Femur (tissue), 1 donor: ENCODE measurements at regions not wholly inside any gene's neighbourhood (a gene's known extent, or its start where the extent isn't known, plus 50 kb on each side); places are given as distances from the start of the nearest gene placed in this dataset.
"Not testable (repeated sequence)": the region's sequence is repeated elsewhere in the genome, so short reads cannot be mapped to it uniquely, and the experiment has no call there.

Experiments
- DNase-seq: peaks from one replicate; pipeline ENCODE4 v3.0.0-alpha.2; 2017

DNA sequence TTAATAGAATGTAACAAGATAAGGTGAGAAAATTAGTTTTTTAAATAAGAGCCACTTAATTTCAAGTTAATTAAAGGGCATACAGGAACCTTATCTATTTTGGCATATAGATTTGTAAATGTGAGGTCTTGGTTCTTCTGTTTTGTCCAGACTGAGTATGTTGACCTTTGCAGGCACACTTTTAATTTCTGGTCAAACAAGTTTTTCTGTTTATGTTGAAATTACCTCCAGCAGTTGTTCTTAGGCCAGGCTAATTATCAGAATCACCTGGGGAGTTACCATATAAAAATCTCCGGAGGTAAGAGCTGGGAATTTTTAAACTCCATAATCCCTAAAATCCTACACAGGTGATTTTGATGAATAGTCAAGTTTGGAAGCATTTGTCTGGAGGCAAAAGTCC lies 227.4 kb upstream of the ANKRD50 start:
- no peak for DNase-seq

DNA sequence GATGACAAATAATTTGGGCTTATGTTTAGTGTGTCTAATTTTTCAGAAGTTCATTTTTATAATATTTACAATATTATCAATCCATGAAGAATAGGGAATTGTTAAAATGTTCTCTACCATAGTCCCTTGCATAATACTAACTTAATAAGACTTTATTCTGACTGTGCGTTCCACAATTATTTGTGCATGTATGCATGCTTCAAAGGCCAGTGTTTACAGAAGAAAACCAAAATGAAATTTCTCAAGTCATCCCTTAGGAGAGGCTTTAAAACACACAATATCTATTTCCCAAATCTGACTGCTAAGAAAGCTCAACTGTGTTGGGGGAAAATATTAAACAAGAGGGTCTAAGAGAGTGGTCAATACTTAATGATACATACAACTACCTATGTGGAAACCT lies 226.3 kb upstream of the ANKRD50 start:
- no peak for DNase-seq

DNA sequence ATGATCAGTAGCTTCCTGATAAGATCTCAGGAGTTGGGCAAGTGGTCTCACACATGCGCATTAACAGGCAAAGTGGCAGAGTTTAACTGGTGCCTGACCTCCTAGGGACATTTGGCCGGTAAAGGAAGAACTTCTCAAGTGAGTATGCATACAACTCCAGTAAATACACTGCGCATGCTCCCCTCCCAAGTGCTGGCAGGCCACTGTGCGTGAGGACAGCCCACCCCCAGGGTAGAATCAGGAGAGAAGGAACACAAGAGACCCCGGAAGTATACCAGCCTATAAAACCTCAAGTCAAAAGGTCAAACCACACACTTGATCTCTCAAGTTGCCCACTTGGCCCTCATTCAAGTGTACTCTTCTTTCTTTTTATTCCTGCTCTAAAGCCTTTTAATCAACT lies 225.5 kb upstream of the ANKRD50 start:
- no peak for DNase-seq

DNA sequence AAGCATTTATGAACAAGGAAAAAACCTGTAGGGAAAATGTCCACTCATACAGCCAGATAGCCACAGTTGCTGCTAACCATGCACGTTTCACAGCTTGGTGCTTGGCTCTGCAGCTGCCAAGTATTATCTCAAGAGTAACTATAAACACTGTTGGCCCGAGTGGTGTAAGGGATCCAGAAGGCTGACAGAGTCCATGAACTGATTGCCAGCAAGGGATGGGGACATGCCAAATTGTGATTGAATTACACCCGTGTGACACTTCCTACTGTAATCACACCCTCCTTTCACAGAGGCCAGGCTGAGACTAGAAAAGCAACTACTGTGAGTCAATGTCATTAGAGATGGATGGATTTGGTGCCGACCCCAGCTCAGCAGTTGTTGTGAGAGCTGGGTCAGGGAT lies 223.9 kb upstream of the ANKRD50 start:
- DNase-seq = peak; percentile 85

DNA sequence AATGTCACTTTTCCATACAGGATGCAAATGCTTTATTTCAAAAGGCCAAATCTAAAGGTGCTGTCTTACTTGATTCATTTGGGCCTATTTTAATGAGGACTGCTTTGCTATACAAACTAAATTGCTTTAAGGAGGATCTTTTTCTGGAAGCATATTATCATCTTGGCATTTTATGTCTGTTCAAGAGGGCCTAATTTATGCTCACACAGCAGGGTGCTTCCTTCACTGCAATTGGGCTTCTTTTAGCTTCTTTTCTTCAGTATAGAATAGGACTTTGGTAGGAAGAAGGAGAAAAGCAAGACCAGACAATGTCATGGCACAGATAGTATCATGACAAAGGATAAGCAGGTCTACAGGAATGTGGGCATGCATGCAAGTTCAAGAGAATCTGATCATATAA lies 222.4 kb upstream of the ANKRD50 start:
- DNase-seq = no peak

DNA sequence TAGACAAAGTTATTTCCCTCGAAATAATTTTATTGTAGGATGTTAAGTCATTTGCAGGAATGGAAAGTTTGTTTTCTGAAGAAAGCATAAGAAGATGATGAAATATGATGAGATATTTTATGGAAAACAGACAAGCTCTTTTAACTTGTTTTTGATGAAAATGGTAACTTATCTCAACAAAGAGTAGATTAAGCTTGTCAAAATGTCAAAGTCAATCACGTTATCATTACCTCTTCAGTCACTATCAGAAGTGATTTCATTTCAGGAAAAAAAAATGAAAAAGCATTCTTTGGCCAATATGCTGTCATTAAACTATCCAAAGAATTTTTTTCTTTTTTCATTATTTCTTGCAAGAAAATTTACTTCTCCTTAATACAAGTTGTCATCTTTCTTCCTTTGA lies 221.0 kb upstream of the ANKRD50 start:
- no peak for DNase-seq

DNA sequence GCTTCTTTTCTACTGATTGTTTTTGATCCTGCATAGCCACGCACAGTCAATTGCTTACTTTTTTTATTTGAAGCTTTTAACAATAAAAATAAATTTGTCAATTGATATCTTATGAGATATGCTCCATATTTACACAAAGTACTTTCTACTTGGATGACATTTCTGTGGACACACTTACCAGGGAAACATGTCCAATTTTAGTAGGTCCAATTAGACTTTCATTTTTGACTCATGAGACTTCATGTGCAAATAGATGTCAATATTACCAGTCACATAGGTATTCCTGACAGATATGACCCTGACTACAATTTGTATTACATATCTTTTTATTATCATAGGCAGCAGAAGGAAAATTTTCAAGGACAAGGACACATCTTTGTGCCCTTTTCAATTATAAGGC lies 219.9 kb upstream of the ANKRD50 start:
- DNase-seq = no peak

DNA sequence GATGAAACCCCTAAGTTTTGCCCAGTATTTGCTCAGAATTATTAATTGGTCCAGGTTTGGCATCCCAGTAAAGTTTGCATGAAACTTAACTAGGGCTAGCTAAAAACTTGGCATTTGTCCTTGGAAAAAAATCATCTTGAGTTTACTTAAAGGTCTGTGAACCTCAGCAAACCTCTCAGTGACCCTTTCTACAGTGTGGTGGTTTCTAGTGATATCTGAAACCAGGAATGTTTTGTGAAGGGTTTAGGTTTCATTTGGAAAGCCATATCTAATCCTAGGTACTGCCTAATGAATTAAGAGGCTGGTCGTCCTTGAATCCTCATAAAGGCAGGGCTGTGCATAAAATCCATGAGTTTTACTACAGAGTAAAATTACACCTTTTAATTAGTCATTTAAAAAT lies 218.5 kb upstream of the ANKRD50 start:
- no peak for DNase-seq

DNA sequence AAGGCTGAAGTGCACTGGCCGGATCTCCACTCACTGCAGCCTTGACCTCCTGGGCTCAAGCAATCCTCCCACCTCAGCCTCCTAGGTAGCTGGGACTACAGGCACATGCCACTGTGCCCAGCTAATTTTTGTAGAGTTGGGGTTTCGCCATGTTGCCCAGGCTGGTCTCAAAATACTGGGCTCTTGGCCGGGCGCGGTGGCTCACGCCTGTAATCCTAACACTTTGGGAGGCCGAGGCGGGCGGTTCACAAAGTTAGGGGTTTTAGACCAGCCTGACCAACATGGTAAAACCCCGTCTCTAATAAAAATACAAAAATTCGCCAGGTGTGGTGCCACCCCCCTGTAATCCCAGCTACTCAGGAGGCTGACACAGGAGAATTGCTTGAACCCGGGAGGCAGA lies 210.2 kb upstream of the ANKRD50 start:
- DNase-seq = not testable (repeated sequence)

DNA sequence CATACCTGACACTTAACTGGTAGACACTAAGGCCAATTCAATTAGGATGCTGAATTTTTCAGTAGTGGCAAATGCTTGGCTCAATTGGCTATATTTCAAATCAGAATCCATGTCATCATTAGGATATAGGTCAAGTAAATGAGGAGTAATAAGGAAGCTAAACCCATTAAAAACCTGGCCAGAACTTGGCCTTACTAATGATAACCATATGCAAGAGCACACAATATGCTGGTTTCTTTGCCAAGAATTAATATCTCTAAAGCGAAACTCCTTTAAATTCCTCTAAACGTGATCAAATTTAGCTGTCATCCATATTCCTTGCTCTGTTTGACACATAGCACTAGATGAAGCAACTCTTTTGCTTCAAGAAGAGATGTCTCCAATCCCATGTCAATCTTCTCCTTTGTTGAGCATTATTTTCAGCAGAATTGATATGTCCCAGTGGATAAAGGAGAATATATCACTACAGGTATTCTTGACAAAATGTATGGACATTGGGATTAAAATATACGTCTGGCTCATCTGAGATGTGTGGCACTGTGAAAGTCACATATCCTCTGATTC lies 206.1 kb upstream of the ANKRD50 start:
- DNase-seq = no peak

DNA sequence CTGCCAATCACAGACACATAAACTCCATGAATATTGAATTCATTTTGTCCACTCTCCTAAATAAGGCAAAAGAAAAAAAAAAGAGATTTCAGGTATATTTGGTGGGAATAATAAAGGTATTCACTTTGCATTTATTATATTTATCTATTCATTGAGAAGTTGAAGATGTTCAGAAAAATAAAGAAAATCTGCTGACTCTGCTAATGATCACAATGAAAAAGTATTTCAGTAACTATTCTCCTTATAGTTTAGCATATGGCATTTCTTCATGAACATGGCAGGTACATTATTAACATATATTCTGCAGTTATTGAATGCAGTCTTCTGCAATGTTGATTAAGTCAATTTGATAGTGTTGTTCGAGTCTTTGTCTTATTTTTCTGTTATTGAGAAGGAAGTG lies 202.5 kb upstream of the ANKRD50 start:
- no peak for DNase-seq

DNA sequence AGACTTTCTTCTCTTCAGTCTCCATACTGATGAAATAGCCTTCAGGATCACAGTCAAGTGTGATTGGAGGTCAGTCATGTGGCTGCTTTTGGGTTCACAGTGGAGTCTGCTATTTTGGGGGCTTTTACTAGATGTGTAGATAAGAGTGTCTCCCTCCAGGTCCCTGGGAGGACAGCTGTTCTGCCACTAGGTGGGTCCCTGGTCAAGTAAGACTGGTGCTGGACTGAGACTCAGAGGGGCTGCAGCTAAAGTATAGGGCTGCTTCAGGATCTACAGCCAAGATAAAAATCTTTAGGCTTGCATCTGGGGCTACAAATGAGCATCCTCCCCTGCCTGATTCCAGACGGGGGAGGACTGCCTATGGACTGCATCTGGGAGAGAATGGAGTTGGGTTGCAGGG lies 200.7 kb upstream of the ANKRD50 start:
- DNase-seq = no peak

DNA sequence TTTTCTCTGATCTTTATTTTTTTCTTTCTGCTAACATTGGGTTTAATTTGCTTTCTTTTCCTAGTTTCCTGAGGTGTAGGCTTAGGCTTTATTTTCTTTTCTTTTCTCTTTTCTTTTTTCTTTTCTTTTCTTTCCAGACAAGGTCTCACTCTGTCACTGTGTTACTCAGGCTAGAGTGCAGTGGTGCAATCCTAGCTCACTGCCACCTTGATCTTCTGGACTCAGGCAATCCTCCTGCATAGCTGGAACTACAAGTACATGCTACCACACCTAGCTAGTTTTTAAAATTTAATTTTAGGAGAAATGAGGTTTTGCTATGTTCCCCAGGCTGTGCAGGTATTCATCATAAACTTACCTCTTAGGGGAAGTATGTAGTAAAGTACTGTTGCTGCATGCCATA lies 197.8 kb upstream of the ANKRD50 start:
- DNase-seq = no peak

DNA sequence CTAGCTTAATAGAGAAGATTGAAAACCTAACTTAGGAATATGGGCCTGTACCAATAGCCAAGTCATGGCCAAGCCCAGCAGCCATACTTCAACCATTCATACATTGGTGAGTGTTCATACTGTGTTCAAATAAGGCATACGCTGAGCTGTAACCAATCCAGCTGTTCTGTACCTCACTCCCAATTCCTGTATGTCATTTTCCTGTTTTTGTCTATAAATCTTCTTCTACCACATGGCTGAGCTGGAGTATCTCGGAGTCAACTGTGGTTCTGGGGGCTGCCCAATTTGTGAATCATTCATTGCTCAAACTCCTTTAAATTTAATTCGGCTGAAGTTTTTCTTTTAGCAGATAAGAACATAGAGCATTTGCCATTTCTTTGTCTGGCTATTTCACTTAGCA lies 195.3 kb upstream of the ANKRD50 start:
- DNase-seq = no peak

DNA sequence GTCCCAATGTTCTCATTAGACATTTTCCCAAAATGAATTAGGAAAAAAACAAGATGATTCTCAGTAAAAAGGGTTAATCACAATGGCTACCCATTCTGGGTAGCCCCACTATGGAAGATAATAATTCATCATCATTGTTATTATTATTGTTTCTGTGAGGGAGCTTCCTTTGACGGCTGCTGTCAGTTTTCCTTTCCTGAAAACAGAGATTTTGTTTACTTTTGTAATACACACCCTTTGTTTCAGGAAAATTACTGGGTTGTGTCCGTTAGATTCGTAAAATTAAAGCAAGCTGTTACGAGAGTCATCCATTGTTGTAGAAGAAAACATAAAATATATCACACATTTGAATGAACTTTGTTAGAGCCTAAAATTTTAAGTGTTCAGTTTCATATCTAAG lies 192.9 kb upstream of the ANKRD50 start:
- DNase-seq = no peak

DNA sequence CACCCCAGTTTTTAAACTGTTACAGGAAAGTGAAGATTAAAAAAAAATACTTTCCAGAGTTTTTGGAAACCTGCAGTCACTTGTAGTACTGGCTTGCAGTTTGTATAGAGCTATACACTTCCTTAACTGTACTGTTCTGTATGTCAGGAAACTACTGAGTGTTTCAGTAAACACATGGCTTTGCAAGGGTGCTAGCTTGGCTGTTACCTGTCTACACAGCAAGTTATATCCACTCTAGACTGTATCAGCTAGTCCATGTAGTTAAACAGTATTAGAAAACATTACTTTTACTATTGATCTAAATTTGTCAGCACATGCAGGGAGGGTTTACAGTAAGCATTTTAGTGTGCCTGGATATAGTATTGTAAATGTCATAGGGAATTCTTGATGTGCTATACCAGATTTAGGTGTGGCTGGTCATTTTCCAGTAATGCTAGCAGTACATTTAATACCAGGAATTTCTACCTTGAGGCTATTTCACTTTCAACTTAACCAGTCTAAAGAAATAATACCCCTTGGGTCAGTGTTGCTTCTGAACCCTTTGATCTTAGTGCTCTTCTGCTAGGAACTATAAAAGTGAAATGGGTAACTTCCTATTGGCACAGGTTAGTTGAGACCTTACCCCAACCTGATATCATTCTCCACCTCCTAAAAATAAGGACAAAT lies 192.3 kb upstream of the ANKRD50 start:
- no peak for DNase-seq

DNA sequence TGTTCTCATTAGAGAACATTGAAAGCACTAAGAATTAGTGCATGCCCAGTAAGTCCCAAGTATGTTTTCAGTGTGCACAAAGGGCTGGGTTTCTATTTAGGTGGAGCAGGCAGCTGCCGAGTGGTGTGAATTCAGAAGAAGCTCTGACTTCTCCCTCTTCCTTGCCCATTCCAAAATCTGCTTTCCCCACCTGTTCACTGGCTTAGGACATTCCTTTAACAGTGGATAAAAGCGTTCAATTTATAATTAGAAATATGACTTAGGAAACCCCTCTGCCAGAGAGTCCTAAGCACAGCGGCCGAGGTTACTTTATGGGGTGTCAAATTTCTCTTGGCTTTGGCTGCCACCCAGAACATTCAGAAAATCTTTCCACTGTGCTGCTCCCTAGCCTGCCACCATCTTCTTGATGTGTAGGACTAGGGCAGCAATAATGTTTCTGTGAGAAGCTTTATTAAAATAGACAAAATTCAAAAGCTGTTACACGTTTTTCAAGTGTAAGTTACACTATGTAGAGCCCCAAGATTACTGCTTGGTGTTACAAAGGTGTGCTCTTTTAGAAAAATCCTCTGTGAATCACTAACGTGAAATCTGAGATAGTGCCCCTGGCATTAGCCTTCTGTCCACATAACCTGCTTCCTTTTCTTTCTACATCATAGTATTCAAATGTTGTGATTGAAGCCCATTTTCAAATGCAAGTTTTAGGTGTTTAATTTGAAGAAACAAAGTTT lies 191.6 kb upstream of the ANKRD50 start:
- DNase-seq = peak; percentile 88

DNA sequence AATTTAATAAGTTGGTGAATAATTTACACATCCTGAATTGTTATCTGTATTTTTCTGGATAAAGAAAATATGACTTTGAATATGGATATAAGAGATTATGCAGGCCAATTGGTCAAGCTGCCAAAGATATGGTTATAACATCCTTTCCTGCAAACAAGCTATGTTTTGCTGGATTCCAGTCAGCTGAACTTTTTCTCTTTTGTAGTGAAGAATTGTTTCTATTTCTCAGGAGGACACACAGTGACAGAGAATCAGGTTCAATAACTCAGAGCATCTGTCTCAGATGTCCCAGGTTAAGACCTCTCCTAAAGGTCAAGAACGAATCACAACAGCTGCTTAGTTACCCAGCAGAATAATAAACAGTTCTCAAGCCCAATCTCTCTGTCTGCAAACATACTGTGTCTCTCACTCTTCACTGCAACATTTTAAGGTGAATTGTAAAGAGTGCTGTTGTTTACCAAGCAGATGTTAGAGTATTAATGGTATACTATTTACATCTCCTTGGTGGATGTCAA lies 189.5 kb upstream of the ANKRD50 start:
- no peak for DNase-seq

DNA sequence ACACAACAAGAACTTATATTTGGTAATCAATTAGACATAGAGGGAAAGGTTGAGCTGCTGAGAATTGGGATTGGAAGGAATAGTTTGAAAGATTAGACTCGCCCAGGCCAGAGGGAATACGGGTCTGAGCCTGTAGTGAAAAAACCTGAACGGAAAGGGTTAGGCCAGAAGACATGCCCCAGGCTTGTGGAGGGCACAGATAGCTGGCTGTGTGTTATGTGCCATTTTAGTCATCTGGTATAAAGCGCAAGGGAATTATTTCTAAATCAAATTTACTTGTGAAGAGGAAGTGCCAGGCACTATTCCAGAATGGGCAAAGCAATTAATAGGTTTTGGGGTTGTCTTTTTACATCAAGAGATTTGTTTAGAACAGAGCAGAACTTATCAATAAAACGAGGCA lies 187.5 kb upstream of the ANKRD50 start:
- no peak for DNase-seq

DNA sequence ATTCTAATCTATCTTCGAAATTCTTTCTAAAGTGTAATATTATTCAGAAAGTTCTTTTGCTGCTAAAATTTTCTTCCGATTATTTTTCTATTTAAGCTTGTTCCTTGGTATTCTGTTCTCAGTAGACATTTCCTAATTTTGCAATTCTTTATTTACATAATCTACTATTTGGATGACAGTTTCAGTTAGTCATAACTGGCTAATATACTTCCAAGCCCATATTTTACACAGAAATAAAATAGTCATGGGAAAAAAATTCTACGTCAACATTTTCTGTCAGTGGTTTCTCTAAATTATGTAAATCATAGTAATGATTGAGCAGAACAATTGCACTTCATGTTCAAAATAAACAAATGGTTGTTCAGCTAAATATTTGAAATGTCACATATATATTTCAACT lies 178.0 kb upstream of the ANKRD50 start:
- DNase-seq = no peak

DNA sequence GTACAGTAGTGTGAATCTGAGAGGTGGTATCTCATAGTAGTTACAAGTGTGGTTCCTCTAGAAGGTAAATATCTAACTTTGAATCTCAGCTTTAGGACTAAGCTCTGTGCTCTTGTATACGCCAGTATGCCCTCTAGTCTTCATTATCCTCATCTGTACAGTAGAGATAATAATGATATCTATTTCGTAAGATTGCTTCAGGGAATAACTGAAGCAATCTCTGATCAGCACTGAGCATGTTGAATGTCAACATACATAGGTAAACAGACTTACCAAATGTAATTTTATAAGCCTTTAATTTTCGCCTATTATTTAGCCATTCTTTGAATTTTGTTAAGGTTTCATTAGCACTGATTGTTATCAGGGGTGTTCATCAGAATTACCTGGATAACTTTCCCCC lies 175.2 kb upstream of the ANKRD50 start:
- no peak for DNase-seq

DNA sequence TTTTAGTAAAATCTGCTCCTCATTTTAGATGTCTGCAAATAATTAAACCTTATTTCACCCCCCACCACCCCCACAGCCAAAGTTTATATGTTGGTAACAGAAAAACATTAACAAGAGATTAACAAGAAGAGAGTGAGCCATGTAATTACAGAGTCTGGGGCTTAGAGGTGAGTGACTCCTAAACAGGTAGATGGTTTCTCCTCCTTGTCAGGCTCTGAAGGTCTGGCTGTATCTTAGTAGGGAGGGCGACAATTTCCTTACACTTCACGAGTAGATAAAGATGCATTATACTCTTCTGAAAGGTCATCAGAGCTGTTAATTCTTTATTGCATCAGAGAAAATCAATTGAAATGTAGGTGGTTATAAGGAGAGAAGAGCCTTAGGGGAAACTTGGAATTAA lies 171.8 kb upstream of the ANKRD50 start:
- DNase-seq = no peak

DNA sequence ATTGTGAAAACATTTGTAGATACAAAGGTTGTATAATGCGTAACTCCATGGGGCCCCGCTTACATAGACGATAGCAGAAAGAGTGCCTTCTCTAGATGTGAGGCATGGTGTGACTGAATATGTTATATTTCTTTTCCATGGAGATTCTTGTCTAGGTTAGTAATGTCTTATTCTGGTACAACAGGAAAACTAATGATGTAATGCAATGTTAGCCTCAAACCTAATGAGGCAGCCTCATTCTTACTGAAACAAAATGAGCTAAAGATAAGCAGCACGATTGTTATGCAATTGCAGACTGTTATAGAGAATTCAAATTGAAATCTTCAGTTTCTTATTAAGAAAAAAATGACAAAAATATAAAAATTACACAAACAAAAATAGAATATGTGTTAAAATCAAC lies 171.1 kb upstream of the ANKRD50 start:
- no peak for DNase-seq

DNA sequence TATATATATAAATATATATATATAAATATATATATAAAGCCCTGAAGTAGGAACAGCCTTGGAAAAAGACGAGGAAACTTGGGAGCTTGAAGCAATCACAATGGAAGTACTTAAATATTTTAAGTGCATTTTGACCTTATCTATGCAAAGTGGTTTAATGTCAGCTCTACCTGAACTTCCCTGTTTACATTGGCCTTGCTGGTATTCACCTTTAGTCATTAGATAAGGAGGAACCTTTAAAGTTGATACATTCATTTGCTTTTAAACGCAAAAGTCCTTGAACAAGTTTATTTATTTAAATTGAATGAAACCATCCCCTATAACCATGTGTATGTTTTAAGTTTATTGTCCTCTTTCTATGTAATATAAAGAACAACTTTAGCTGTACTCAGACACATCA lies 166.7 kb upstream of the ANKRD50 start:
- no peak for DNase-seq

DNA sequence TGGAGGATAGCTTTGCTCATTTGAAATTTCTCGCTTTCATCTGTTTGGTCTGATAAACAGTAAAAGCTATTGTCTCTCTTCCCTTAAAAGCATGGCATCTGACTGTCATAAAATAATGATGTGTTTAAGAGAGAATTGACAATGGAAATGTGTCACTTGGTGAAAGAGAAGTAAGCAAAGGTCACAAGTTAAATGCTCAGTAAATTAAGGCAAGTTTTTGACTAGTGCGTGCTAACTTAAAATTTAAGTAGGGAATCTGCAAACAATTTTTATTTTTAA lies 161.6 kb upstream of the ANKRD50 start:
- DNase-seq = no peak
